ENCODE measurements at regions not wholly inside any gene's neighbourhood (a gene's known extent, or its start where the extent isn't known, plus 50 kb on each side); places are given as distances from the start of the nearest gene placed in this dataset.

GRCh38 chr7:49327155-49327554 lies 402.8 kb downstream of the CDC14C start:
- H3K4me3 ChIP-seq (ENCODE audit: low read depth, low read length): no peak overlapping the region
- CTCF ChIA-PET: no interaction called here
- H3K9me3 ChIP-seq (ENCODE audit: control insufficient read depth, insufficient read depth, low read depth, low read length): no peaks in the 10 kb centered on the region
- H3K27ac ChIP-seq (ENCODE audit: extremely low read depth, low read depth, low read length): no peak overlapping the region
- TF ChIP-seq ZNF76 (tag by site-specific recombination; IDR thresholded peaks at IDR 0.05; ENCODE audit: borderline replicate concordance, low read depth) (no peak), ZFP41 (tag by site-specific recombination; IDR thresholded peaks at IDR 0.05; ENCODE audit: borderline replicate concordance) (no peak), ZBTB44 (tag by site-specific recombination; IDR thresholded peaks at IDR 0.05) (no peak), ZNF350 (tag by site-specific recombination; IDR thresholded peaks at IDR 0.05) (no peak), SALL2 (tag by site-specific recombination; IDR thresholded peaks at IDR 0.05; ENCODE audit: borderline replicate concordance) (no peak), SETDB1 (IDR thresholded peaks at IDR 0.05; ENCODE audit: insufficient read length, low read length) (no peak), ZEB2 (tag by site-specific recombination; IDR thresholded peaks at IDR 0.05) (no peak), KLF8 (tag by site-specific recombination; IDR thresholded peaks at IDR 0.05) (no peak)
- TF ChIP-seq, protein P1, sequence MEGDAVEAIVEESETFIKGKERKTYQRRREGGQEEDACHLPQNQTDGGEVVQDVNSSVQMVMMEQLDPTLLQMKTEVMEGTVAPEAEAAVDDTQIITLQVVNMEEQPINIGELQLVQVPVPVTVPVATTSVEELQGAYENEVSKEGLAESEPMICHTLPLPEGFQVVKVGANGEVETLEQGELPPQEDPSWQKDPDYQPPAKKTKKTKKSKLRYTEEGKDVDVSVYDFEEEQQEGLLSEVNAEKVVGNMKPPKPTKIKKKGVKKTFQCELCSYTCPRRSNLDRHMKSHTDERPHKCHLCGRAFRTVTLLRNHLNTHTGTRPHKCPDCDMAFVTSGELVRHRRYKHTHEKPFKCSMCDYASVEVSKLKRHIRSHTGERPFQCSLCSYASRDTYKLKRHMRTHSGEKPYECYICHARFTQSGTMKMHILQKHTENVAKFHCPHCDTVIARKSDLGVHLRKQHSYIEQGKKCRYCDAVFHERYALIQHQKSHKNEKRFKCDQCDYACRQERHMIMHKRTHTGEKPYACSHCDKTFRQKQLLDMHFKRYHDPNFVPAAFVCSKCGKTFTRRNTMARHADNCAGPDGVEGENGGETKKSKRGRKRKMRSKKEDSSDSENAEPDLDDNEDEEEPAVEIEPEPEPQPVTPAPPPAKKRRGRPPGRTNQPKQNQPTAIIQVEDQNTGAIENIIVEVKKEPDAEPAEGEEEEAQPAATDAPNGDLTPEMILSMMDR (tag by site-specific recombination; IDR thresholded peaks at IDR 0.05): no peak
- POLR2A ChIA-PET: no interaction called here
- H3K4me1 ChIP-seq (ENCODE audit: control insufficient read depth, insufficient read depth, low read length): no peaks in the 10 kb centered on the region
- H3K36me3 ChIP-seq (ENCODE audit: control insufficient read depth in 2 of 2, insufficient read depth in 1 of 2, low read length in 2 of 2): no peaks in the 10 kb centered on the region

GRCh38 chr7:49333180-49333881 lies 409.0 kb downstream of the CDC14C start:
- Histone ChIP-seq H3K27ac (ENCODE audit: extremely low read depth, low read depth, low read length) (no peak overlapping the region), H3K36me3 (ENCODE audit: control insufficient read depth in 2 of 2, insufficient read depth in 1 of 2, low read length in 2 of 2) (no peaks in the 10 kb centered on the region), H3K4me1 (ENCODE audit: control insufficient read depth, insufficient read depth, low read length) (no peaks in the 10 kb centered on the region), H3K4me3 (ENCODE audit: low read depth, low read length) (no peak overlapping the region), H3K9me3 (ENCODE audit: control insufficient read depth, insufficient read depth, low read depth, low read length) (no peaks in the 10 kb centered on the region)
- ChIA-PET CTCF (no interaction called here), POLR2A (no interaction called here)
- TF ChIP-seq GFI1B (tag by site-specific recombination; IDR thresholded peaks at IDR 0.05): no peak
- TF ChIP-seq, protein P2, sequence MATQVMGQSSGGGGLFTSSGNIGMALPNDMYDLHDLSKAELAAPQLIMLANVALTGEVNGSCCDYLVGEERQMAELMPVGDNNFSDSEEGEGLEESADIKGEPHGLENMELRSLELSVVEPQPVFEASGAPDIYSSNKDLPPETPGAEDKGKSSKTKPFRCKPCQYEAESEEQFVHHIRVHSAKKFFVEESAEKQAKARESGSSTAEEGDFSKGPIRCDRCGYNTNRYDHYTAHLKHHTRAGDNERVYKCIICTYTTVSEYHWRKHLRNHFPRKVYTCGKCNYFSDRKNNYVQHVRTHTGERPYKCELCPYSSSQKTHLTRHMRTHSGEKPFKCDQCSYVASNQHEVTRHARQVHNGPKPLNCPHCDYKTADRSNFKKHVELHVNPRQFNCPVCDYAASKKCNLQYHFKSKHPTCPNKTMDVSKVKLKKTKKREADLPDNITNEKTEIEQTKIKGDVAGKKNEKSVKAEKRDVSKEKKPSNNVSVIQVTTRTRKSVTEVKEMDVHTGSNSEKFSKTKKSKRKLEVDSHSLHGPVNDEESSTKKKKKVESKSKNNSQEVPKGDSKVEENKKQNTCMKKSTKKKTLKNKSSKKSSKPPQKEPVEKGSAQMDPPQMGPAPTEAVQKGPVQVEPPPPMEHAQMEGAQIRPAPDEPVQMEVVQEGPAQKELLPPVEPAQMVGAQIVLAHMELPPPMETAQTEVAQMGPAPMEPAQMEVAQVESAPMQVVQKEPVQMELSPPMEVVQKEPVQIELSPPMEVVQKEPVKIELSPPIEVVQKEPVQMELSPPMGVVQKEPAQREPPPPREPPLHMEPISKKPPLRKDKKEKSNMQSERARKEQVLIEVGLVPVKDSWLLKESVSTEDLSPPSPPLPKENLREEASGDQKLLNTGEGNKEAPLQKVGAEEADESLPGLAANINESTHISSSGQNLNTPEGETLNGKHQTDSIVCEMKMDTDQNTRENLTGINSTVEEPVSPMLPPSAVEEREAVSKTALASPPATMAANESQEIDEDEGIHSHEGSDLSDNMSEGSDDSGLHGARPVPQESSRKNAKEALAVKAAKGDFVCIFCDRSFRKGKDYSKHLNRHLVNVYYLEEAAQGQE (tag by site-specific recombination; IDR thresholded peaks at IDR 0.05): no peak
- TF ChIP-seq ZNF76 (tag by site-specific recombination; IDR thresholded peaks at IDR 0.05; ENCODE audit: borderline replicate concordance, low read depth): no peak
- TF ChIP-seq ZNF146 (tag by site-specific recombination; IDR thresholded peaks at IDR 0.05): no peak
- no peak for TF ChIP-seq ZNF510 (tag by site-specific recombination; IDR thresholded peaks at IDR 0.05; ENCODE audit: insufficient replicate concordance)
- TF ChIP-seq, protein P3, sequence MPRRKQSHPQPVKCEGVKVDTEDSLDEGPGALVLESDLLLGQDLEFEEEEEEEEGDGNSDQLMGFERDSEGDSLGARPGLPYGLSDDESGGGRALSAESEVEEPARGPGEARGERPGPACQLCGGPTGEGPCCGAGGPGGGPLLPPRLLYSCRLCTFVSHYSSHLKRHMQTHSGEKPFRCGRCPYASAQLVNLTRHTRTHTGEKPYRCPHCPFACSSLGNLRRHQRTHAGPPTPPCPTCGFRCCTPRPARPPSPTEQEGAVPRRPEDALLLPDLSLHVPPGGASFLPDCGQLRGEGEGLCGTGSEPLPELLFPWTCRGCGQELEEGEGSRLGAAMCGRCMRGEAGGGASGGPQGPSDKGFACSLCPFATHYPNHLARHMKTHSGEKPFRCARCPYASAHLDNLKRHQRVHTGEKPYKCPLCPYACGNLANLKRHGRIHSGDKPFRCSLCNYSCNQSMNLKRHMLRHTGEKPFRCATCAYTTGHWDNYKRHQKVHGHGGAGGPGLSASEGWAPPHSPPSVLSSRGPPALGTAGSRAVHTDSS (tag by site-specific recombination; IDR thresholded peaks at IDR 0.05): no peak
- no peak for TF ChIP-seq ZNF677 (tag by site-specific recombination; IDR thresholded peaks at IDR 0.05)
- TF ChIP-seq IKZF3 (tag by site-specific recombination; IDR thresholded peaks at IDR 0.05): no peak
- no peak for TF ChIP-seq ZBTB7A (tag by site-specific recombination; IDR thresholded peaks at IDR 0.05; ENCODE audit: low read depth)
- TF ChIP-seq ZNF184 (tag by site-specific recombination; IDR thresholded peaks at IDR 0.05): no peak
- no peak for TF ChIP-seq GLIS2 (tag by site-specific recombination; IDR thresholded peaks at IDR 0.05)
- no peak for TF ChIP-seq ZNF350 (tag by site-specific recombination; IDR thresholded peaks at IDR 0.05)
- no peak for TF ChIP-seq ZNF629 (tag by site-specific recombination; IDR thresholded peaks at IDR 0.05)
- no peak for TF ChIP-seq REPIN1 (tag by site-specific recombination; IDR thresholded peaks at IDR 0.05; ENCODE audit: low read depth)
- no peak for TF ChIP-seq ZEB2 (tag by site-specific recombination; IDR thresholded peaks at IDR 0.05)
- TF ChIP-seq PRDM4 (tag by site-specific recombination; IDR thresholded peaks at IDR 0.05): no peak
- no peak for TF ChIP-seq ZFHX2 (tag by site-specific recombination; conservative IDR thresholded peaks at IDR 0.05)
- no peak for TF ChIP-seq YY2 (tag by site-specific recombination; IDR thresholded peaks at IDR 0.05)

Data from HEK293 (cell line).